Ovary (tissue), 7 donors: ENCODE measurements at regions not wholly inside any gene's neighbourhood (a gene's known extent, or its start where the extent isn't known, plus 50 kb on each side); places are given as distances from the start of the nearest gene placed in this dataset.

Experiments
- DNase-seq, 5 donors: peaks; one replicate each; pipeline ENCODE4 v3.0.0-alpha.2; 2019 to 2020
- H3K27ac ChIP-seq, 2 donors: fragments of 200-600 bp; one replicate each; pipeline versions ENCODE4 v1.5.1 to v1.8.0; 2019 to 2022
- H3K27me3 ChIP-seq: fragments of 200-600 bp; one replicate; pipeline ENCODE4 v1.8.0; 2022
- H3K36me3 ChIP-seq: fragments of 200-600 bp; sonication (generic); one replicate; pipeline ENCODE4 v1.5.1; 2019
- H3K4me1 ChIP-seq: one replicate; pipeline ENCODE4 v1.8.1; 2013; ENCODE audit warnings: mild to moderate bottlenecking, moderate library complexity; ENCODE audit not compliant: insufficient read depth
- H3K4me3 ChIP-seq: fragments of 200-600 bp; sonication (generic); one replicate; pipeline ENCODE4 v1.5.1; 2017
- H3K9me3 ChIP-seq, 2 donors: fragments of 200-600 bp in 1 of 2; sonication (generic) in 1 of 2; one replicate each; pipeline versions ENCODE4 v1.5.1 to v1.8.1; 2013 to 2019; ENCODE audit warnings: mild to moderate bottlenecking in 1 of 2, moderate library complexity in 1 of 2
- CTCF ChIP-seq, 3 donors: fragments of 450-650 bp in 2 of 3; fragments of 200-600 bp in 1 of 3; IDR thresholded peaks; one replicate each; pipeline versions ENCODE4 v1.5.1 to v1.8.0; 2016 to 2022; ENCODE audit warnings: antibody characterized with exemption in 3 of 3, mild to moderate bottlenecking in 1 of 3
- EP300 ChIP-seq: sonication (generic); formaldehyde crosslinking; IDR thresholded peaks from one replicate; pipeline ENCODE4 v1.6.1; 2017; ENCODE audit warnings: antibody characterized with exemption
- POLR2A ChIP-seq: fragments of 450-650 bp; IDR thresholded peaks from one replicate; pipeline ENCODE4 v1.6.1; 2017; ENCODE audit warnings: antibody characterized with exemption, mild to moderate bottlenecking, moderate library complexity
- WGBS, 3 donors: extraction: QIAGEN DNeasy Blood & Tissue Kit in 1 of 3; methylation state at CpG; one replicate each; pipeline versions ENCODE4 v1.1.5 to v1.1.7; 2013 to 2017; 5-methylcytosine and 5-hydroxymethylcytosine counted together
- intact Hi-C, 4 donors: fragments of 100-400 bp; cut with DNase I; formaldehyde crosslinking; loops; one replicate each; pipeline versions ENCODE4 v1.11.0 to v1.15.1; 2022 to 2023
- donor health status: DM: no; HTN: no; CAD: no; lungs with moderate emphysema.
- donor health status: DM: no; HTN: no; CAD: no.
- donor health status: Bipolar disorder and iron deficiency.
- donor health status: DM: no; HTN: no; CAD: no.
- donor health status: DM: yes; HTN: yes; CAD: no.

- Histone ChIP-seq H3K4me3 (no peak overlapping the region), H3K4me1 (no peaks in the 10 kb centered on the region), H3K27me3 (no peaks in the 10 kb centered on the region), H3K27ac (no peak overlapping the region), H3K36me3 (no peaks in the 10 kb centered on the region), H3K9me3 (no peaks in the 10 kb centered on the region)
- DNase-seq = no peak
- no peak for TF ChIP-seq POLR2A
- TF ChIP-seq EP300 = no peak
- no peak for TF ChIP-seq CTCF (IDR thresholded peaks at IDR 0.05)
- 35 to 52% (median 38%) methylated on average over 2 of the region's 2 CpGs for WGBS, 3 donors
- intact Hi-C loops = no loop called here
These were observed 497.3 kb upstream of the BOD1L1 start for GRCh38 chr4:14124816-14125215.

- WGBS, 3 donors = 20 to 43% (median 21%) methylated on average over 1 of the region's 1 CpG
These were observed 498.0 kb upstream of the BOD1L1 start for GRCh38 chr4:14125375-14126129.

GRCh38 chr4:14130551-14130950, 503.0 kb upstream of the BOD1L1 start:
- intact Hi-C loops = no loop called here
- DNase-seq = no peak

More at GRCh38 chr4:14125375-14126129, 498.0 kb upstream of the BOD1L1 start:
- TF ChIP-seq CTCF (IDR thresholded peaks at IDR 0.05) = no peak
- no peak for TF ChIP-seq POLR2A
- TF ChIP-seq EP300 = no peak
- Histone ChIP-seq H3K9me3 (no peaks in the 10 kb centered on the region), H3K4me3 (no peak overlapping the region), H3K27me3 (no peaks in the 10 kb centered on the region), H3K4me1 (no peaks in the 10 kb centered on the region), H3K36me3 (no peaks in the 10 kb centered on the region), H3K27ac (no peak overlapping the region)
- DNase-seq = no peak
- intact Hi-C loops = no loop called here

GRCh38 chr4:14131335-14131734, 503.8 kb upstream of the BOD1L1 start:
- intact Hi-C loops = no loop called here
- WGBS, 3 donors = 48 to 66% (median 59%) methylated on average over 1 of the region's 1 CpG
- Histone ChIP-seq H3K27me3 (no peaks in the 10 kb centered on the region), H3K27ac (no peak overlapping the region), H3K4me1 (no peaks in the 10 kb centered on the region), H3K4me3 (no peak overlapping the region), H3K9me3 (no peaks in the 10 kb centered on the region), H3K36me3 (no peaks in the 10 kb centered on the region)
- TF ChIP-seq POLR2A (no peak), EP300 (no peak), CTCF (IDR thresholded peaks at IDR 0.05) (no peak)
- DNase-seq = no peak

More at GRCh38 chr4:14130551-14130950, 503.0 kb upstream of the BOD1L1 start:
- no peaks in the 10 kb centered on the region for H3K27me3 ChIP-seq
- H3K9me3 ChIP-seq = no peaks in the 10 kb centered on the region
- no peak for TF ChIP-seq EP300
- no peak for TF ChIP-seq POLR2A
- no peak for TF ChIP-seq CTCF (IDR thresholded peaks at IDR 0.05)
- 11 to 25% (median 14%) methylated on average over 2 of the region's 2 CpGs for WGBS, 3 donors
- H3K27ac ChIP-seq = no peak overlapping the region
- H3K4me3 ChIP-seq = no peak overlapping the region
- H3K36me3 ChIP-seq = no peaks in the 10 kb centered on the region
- no peaks in the 10 kb centered on the region for H3K4me1 ChIP-seq
